ENCODE measurements at regions not wholly inside any gene's neighbourhood (a gene's known extent, or its start where the extent isn't known, plus 50 kb on each side); places are given as distances from the start of the nearest gene placed in this dataset.

DNA sequence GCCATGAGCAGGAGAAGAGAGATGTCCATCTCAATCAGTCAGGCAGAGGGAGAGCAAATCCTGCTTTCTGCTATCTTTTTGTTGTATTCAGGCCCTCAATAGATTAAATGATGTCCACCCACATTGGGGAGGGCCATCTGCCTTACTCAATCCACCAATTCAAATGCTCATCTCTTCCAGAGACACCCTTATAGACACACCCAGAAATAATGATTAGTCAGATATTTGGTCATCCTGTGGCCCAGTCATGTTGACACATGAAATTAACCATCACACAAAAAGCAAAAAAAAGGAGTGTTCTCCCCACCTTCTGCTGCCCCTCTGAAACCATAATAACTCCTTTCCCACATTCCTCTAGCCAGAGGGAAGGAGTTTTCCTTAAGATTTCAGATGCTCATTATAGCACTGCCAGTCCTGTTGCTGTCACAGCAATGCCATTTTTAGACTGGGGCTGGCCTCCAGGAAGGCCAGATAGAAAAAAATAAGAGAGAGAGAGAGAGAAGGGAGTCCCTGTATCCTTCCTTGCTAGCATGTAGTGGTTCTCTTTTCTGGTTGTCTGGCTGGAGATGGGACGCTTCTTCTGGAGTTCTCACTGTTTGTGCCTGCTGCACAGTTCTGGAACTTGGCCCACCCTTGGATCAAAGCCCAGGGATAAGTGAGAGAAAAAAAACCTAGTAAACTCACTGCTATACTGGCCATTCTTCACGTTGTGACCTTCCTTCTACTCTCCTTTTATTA, 177.7 kb downstream of the RBM46 start:
- peak overlapping the region; percentile 25 for H3K4me2 ChIP-seq
- H2AFZ ChIP-seq = no peak overlapping the region
- H3K36me3 ChIP-seq (replicated peaks; ENCODE audit: insufficient read depth, low read depth) = no peaks in the 10 kb centered on the region
- WGBS (ENCODE audit: low lambda C conversion rate, missing lambda C conversion rate) = 55% methylated on average over 2 of the region's 2 CpGs
- H3K4me1 ChIP-seq (ENCODE audit: insufficient read depth) = peaks cover 16% of the 10 kb centered on the region
- H3K4me3 ChIP-seq = no peak overlapping the region
- no peak overlapping the region for H3K27ac ChIP-seq
- H3K9me2 ChIP-seq (replicated peaks; ENCODE audit: insufficient read depth) = no peaks in the 10 kb centered on the region
- H4K20me1 ChIP-seq (ENCODE audit: insufficient read depth, poor library complexity, severe bottlenecking) = no peaks in the 10 kb centered on the region
- no peaks in the 10 kb centered on the region for H3K9me3 ChIP-seq (ENCODE audit: low read depth)
- no peaks in the 10 kb centered on the region for H3K79me2 ChIP-seq
- H3K27me3 ChIP-seq = no peaks in the 10 kb centered on the region
- DNase-seq (ENCODE audit: low spot score) = peak; percentile 45
- TF ChIP-seq EZH2 (IDR thresholded peaks at IDR 0.05; ENCODE audit: borderline replicate concordance) (no peak), EZH2phosphoT487 (IDR thresholded peaks at IDR 0.05; ENCODE audit: low read depth, severe bottlenecking, unreplicated experiment) (no peak)
- TF ChIP-seq, protein P1, sequence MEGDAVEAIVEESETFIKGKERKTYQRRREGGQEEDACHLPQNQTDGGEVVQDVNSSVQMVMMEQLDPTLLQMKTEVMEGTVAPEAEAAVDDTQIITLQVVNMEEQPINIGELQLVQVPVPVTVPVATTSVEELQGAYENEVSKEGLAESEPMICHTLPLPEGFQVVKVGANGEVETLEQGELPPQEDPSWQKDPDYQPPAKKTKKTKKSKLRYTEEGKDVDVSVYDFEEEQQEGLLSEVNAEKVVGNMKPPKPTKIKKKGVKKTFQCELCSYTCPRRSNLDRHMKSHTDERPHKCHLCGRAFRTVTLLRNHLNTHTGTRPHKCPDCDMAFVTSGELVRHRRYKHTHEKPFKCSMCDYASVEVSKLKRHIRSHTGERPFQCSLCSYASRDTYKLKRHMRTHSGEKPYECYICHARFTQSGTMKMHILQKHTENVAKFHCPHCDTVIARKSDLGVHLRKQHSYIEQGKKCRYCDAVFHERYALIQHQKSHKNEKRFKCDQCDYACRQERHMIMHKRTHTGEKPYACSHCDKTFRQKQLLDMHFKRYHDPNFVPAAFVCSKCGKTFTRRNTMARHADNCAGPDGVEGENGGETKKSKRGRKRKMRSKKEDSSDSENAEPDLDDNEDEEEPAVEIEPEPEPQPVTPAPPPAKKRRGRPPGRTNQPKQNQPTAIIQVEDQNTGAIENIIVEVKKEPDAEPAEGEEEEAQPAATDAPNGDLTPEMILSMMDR (IDR thresholded peaks at IDR 0.05; ENCODE audit: poor library complexity) = no peak

DNA sequence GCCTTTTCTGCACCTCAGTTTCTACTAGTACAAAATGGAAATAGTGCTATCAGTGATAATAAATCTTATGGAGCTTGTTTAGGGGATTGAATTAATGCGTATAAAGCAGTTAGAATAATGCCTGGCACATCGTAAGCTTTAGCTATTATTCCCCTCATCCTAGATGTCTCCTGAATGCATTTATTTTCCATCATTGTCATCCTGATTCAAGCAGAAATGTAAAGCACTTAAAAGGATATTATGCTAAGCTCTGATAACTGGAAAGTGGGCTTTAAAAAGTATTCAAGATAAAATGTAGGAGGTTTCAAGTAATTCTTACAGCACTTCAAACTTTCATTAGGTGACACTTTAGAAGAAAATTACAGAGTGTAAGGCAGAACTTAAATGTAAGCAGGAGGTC, 178.7 kb downstream of the RBM46 start:
- TF ChIP-seq EZH2 (IDR thresholded peaks at IDR 0.05; ENCODE audit: borderline replicate concordance) = no peak
- TF ChIP-seq EZH2phosphoT487 (IDR thresholded peaks at IDR 0.05; ENCODE audit: low read depth, severe bottlenecking, unreplicated experiment) = no peak
- TF ChIP-seq, protein P1 (IDR thresholded peaks at IDR 0.05; ENCODE audit: poor library complexity) = no peak
- H3K27ac ChIP-seq = no peak overlapping the region
- H3K4me3 ChIP-seq = no peak overlapping the region
- no peaks in the 10 kb centered on the region for H3K9me2 ChIP-seq (replicated peaks; ENCODE audit: insufficient read depth)
- 75% methylated on average over 2 of the region's 2 CpGs for WGBS (ENCODE audit: low lambda C conversion rate, missing lambda C conversion rate)
- H4K20me1 ChIP-seq (ENCODE audit: insufficient read depth, poor library complexity, severe bottlenecking) = no peaks in the 10 kb centered on the region
- no peaks in the 10 kb centered on the region for H3K9me3 ChIP-seq (ENCODE audit: low read depth)
- no peaks in the 10 kb centered on the region for H3K79me2 ChIP-seq
- no peak for DNase-seq (ENCODE audit: low spot score)
- H2AFZ ChIP-seq = no peak overlapping the region
- no peak overlapping the region for H3K4me2 ChIP-seq
- H3K36me3 ChIP-seq (replicated peaks; ENCODE audit: insufficient read depth, low read depth) = no peaks in the 10 kb centered on the region
- H3K4me1 ChIP-seq (ENCODE audit: insufficient read depth) = peaks cover 16% of the 10 kb centered on the region
- no peaks in the 10 kb centered on the region for H3K27me3 ChIP-seq

DNA sequence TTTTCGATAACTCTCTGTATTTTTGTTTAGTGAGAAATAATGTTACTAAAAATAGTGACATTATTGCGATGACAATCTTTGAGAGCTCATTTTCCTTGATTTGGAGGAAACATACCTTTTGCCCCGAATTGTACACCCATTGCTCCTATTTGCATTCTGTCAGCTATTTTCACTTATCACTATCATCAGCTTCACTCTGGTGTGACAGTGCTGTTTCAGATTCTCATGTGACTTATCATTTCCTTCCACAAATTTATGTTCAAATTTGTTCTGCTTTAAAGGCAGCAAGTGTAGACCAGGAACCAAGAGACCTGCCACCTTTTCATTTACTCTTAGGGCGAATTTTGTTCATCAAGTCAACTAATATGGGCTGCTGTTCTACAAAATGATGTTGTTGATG, 179.4 kb downstream of the RBM46 start:
- Histone ChIP-seq H3K4me1 (ENCODE audit: insufficient read depth) (peaks cover 16% of the 10 kb centered on the region), H3K4me2 (no peak overlapping the region), H2AFZ (no peak overlapping the region), H3K27me3 (peaks cover 4% of the 10 kb centered on the region), H4K20me1 (ENCODE audit: insufficient read depth, poor library complexity, severe bottlenecking) (no peaks in the 10 kb centered on the region), H3K9me2 (replicated peaks; ENCODE audit: insufficient read depth) (no peaks in the 10 kb centered on the region), H3K36me3 (replicated peaks; ENCODE audit: insufficient read depth, low read depth) (no peaks in the 10 kb centered on the region), H3K79me2 (no peaks in the 10 kb centered on the region), H3K27ac (no peak overlapping the region), H3K4me3 (no peak overlapping the region), H3K9me3 (ENCODE audit: low read depth) (no peaks in the 10 kb centered on the region)
- no peak for DNase-seq (ENCODE audit: low spot score)
- TF ChIP-seq EZH2 (IDR thresholded peaks at IDR 0.05; ENCODE audit: borderline replicate concordance) = no peak
- TF ChIP-seq, protein P1 (IDR thresholded peaks at IDR 0.05; ENCODE audit: poor library complexity) = no peak
- no peak for TF ChIP-seq EZH2phosphoT487 (IDR thresholded peaks at IDR 0.05; ENCODE audit: low read depth, severe bottlenecking, unreplicated experiment)
- WGBS (ENCODE audit: low lambda C conversion rate, missing lambda C conversion rate) = 86% methylated on average over 4 of the region's 4 CpGs

Measured in hepatocyte (in vitro differentiated cells).